H1 (cell line): ENCODE measurements at regions not wholly inside any gene's neighbourhood (a gene's known extent, or its start where the extent isn't known, plus 50 kb on each side); places are given as distances from the start of the nearest gene placed in this dataset.

Experiments used
- CREB1 ChIP-seq: IDR thresholded peaks from 2 replicates; pipeline ENCODE4 v1.6.1; 2012; ENCODE audit warnings: inconsistent platforms
- KDM5A ChIP-seq: fragments of 200-600 bp; IDR thresholded peaks from 2 replicates; pipeline ENCODE4 v1.7.1; 2012; ENCODE audit warnings: mild to moderate bottlenecking, low read length, inconsistent platforms, mixed read lengths
- SIRT6 ChIP-seq: IDR thresholded peaks from one replicate; pipeline ENCODE4 v1.7.1; 2012; ENCODE audit warnings: low read length, inconsistent platforms
- SP2 ChIP-seq: IDR thresholded peaks from 2 replicates; pipeline ENCODE4 v1.6.1; 2012; ENCODE audit warnings: mild to moderate bottlenecking, low read length, inconsistent platforms

DNA sequence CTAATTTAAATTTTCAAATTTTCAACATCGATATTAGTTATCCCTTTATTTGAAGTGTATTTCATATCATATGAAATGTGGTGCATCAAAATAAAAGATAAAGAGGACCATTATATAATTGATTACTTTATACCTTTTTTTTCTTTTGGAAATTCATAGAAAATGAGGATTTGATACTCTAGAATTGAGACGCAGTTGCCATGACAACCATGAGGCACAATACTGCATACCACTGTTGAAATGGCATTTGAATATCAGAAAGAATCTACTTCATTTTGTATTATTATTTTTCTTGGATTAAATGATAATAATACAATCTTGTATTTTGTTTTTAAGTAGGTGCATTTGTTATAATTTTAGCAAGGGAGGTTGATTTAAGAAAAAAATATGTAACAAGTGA lies 323.1 kb downstream of the PCDH18 start (continued):
- TF ChIP-seq KDM5A (no peak), SP2 (no peak), CREB1 (no peak), SIRT6 (no peak)
